GM23338 (cell line): ENCODE measurements at regions not wholly inside any gene's neighbourhood (a gene's known extent, or its start where the extent isn't known, plus 50 kb on each side); places are given as distances from the start of the nearest gene placed in this dataset.

Source experiments
- ATAC-seq: fragments of 200-7000 bp; cut with Tn5 transposase; 3 replicates; pipeline ENCODE4 v1.9.1; 2020
- DNase-seq: peaks from one replicate; pipeline ENCODE4 v3.0.0-alpha.2; 2015; ENCODE audit warnings: low spot score
- H2AFZ ChIP-seq: fragments of 200-600 bp; sonication (generic); 2 replicates; pipeline ENCODE4 v1.8.0; 2016; ENCODE audit warnings: antibody characterized with exemption, mild to moderate bottlenecking, moderate library complexity
- H3F3A ChIP-seq: fragments of 200-600 bp; sonication (generic); replicated peaks from 2 replicates; pipeline ENCODE4 v1.8.0; 2017; ENCODE audit warnings: antibody characterized with exemption, mixed run types, low read depth
- H3K27ac ChIP-seq: fragments of 200-600 bp; sonication (generic); 2 replicates; pipeline ENCODE4 v1.6.1; 2016; ENCODE audit warnings: low read depth
- H3K27me3 ChIP-seq: fragments of 200-600 bp; sonication (generic); 2 replicates; pipeline ENCODE4 v1.8.0; 2016; ENCODE audit warnings: mild to moderate bottlenecking, mixed run types, moderate library complexity; ENCODE audit not compliant: insufficient read depth
- H3K36me3 ChIP-seq: fragments of 200-600 bp; sonication (generic); 2 replicates; pipeline ENCODE4 v1.8.0; 2016; ENCODE audit warnings: mild to moderate bottlenecking; ENCODE audit not compliant: insufficient read depth
- H3K4me1 ChIP-seq: fragments of 200-600 bp; sonication (generic); 2 replicates; pipeline ENCODE4 v1.8.0; 2016; ENCODE audit warnings: mild to moderate bottlenecking, moderate library complexity; ENCODE audit not compliant: insufficient read depth
- H3K4me2 ChIP-seq: fragments of 200-600 bp; sonication (generic); 2 replicates; pipeline ENCODE4 v1.7.1; 2017; ENCODE audit warnings: mixed run types
- H3K4me3 ChIP-seq: fragments of 200-600 bp; sonication (generic); 2 replicates; pipeline ENCODE4 v1.6.1; 2016; ENCODE audit warnings: mixed run types
- H3K79me2 ChIP-seq: fragments of 200-600 bp; sonication (generic); replicated peaks from 2 replicates; pipeline ENCODE4 v1.8.0; 2017; ENCODE audit warnings: mild to moderate bottlenecking; ENCODE audit not compliant: insufficient read depth
- H3K9me2 ChIP-seq: fragments of 200-600 bp; sonication (generic); 2 replicates; pipeline ENCODE4 v1.8.0; 2017; ENCODE audit not compliant: insufficient read depth
- H4K20me1 ChIP-seq: fragments of 200-600 bp; sonication (generic); replicated peaks from 2 replicates; pipeline ENCODE4 v1.8.0; 2017; ENCODE audit warnings: mild to moderate bottlenecking; ENCODE audit not compliant: insufficient read depth
- H3K27ac Mint-ChIP-seq: 2 replicates; pipeline ENCODE4 v1.8.0; 2020; ENCODE audit warnings: inconsistent platforms, mild to moderate bottlenecking, moderate library complexity, mixed read lengths
- H3K27me3 Mint-ChIP-seq: 3 replicates; pipeline ENCODE4 v1.8.0; 2022; ENCODE audit warnings: low read depth, mild to moderate bottlenecking, moderate library complexity, mixed read lengths, inconsistent platforms; ENCODE audit not compliant: insufficient read depth, poor library complexity
- H3K36me3 Mint-ChIP-seq: 3 replicates; pipeline ENCODE4 v1.8.0; 2021; ENCODE audit warnings: low read depth, mild to moderate bottlenecking, inconsistent platforms, moderate library complexity, mixed read lengths
- H3K4me1 Mint-ChIP-seq: 3 replicates; pipeline ENCODE4 v1.8.0; 2020; ENCODE audit warnings: mild to moderate bottlenecking, inconsistent platforms, mixed read lengths
- H3K4me3 Mint-ChIP-seq: 3 replicates; pipeline ENCODE4 v1.8.0; 2021; ENCODE audit warnings: moderate library complexity, mild to moderate bottlenecking, inconsistent platforms, mixed read lengths
- H3K9me3 Mint-ChIP-seq: 3 replicates; pipeline ENCODE4 v1.8.0; 2020; ENCODE audit warnings: moderate library complexity, mild to moderate bottlenecking, inconsistent platforms, mixed read lengths
- EZH2 ChIP-seq: fragments of 200-600 bp; sonication (generic); IDR thresholded peaks from one replicate; pipeline ENCODE4 v1.8.0; 2017; ENCODE audit warnings: antibody characterized with exemption, mild to moderate bottlenecking, low read depth; ENCODE audit not compliant: unreplicated experiment
- EZH2phosphoT487 ChIP-seq: fragments of 200-600 bp; sonication (generic); IDR thresholded peaks from one replicate; pipeline ENCODE4 v1.8.1; 2018; ENCODE audit warnings: antibody characterized with exemption; ENCODE audit not compliant: unreplicated experiment
- JUNB ChIP-seq: IDR thresholded peaks from one replicate; pipeline ENCODE4 v1.6.1; 2016; ENCODE audit warnings: antibody characterized with exemption; ENCODE audit not compliant: unreplicated experiment
- POLR2AphosphoS5 ChIP-seq: IDR thresholded peaks from 2 replicates; pipeline ENCODE4 v1.6.1; 2016; ENCODE audit warnings: antibody characterized with exemption, low read depth
- STAT1 ChIP-seq: IDR thresholded peaks from one replicate; pipeline ENCODE4 v1.6.1; 2016; ENCODE audit warnings: antibody characterized with exemption; ENCODE audit not compliant: unreplicated experiment
- ZNF114 ChIP-seq: fragments of 250-450 bp; sonication (Bioruptor Pico); IDR thresholded peaks from 2 replicates; pipeline ENCODE4 v1.5.0; 2020; ENCODE audit warnings: mild to moderate bottlenecking, moderate library complexity
- ZNF331 ChIP-seq: fragments of 250-450 bp; sonication (Bioruptor Pico); IDR thresholded peaks from 2 replicates; pipeline ENCODE4 v1.5.0; 2020; ENCODE audit warnings: low read depth, mild to moderate bottlenecking, moderate library complexity
- TF ChIP-seq, protein P1 (sequence below): IDR thresholded peaks from one replicate; pipeline ENCODE4 v1.6.1; 2018; ENCODE audit warnings: antibody characterized with exemption; ENCODE audit not compliant: unreplicated experiment
- TF ChIP-seq, protein P2 (sequence below): fragments of 250-450 bp; sonication (Bioruptor Pico); IDR thresholded peaks from 2 replicates; pipeline ENCODE4 v1.5.0; 2020; ENCODE audit warnings: mild to moderate bottlenecking, moderate library complexity

DNA sequence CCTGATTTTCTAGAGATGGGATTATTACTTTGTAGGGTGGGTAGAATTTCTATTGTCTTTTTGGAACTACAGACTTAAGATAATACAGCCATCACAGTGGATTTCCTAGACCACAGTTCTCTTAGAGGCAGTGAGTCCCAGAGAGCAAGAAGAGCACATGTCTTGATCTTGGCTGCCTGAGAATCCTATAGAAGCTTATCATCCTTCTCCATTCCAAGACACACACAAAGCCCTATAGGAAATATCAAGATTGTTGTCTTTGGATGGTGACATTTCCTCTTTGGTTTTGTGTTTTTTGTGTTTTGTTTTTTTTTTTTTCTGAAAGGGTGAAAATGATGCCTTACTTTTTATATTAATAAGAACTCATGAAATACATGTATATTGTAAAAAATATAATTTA is 143.1 kb downstream of the AHR start (continued):
- no peak for TF ChIP-seq ZNF114
- TF ChIP-seq ZNF331 (CRISPR knock-in tag) = no peak

DNA sequence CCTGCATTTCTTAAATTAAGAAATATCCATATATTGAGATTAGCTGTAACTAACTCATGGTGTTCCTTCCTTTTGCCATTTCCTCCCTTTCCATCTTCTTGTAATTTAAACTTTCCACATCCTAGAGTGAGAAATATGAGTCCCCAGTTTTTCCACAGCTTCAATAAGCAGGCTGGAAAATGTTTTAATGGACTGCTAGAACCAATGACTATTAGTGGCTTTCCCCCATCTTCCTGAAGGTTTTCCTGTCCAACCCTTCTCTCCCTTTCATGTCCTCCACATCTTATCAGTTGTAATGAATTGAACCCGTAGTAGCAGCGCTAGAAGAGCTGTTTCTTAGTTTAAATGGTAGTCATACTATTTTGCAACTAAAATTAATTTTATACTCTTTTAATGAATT is 145.7 kb downstream of the AHR start:
- Mint-ChIP-seq H3K9me3 (peaks cover 45% of the 10 kb centered on the region), H3K36me3 (peaks cover 39% of the 10 kb centered on the region), H3K27me3 (peaks cover 8% of the 10 kb centered on the region), H3K27ac (peak overlapping the region; percentile 68), H3K4me3 (no peak overlapping the region), H3K4me1 (peaks cover 21% of the 10 kb centered on the region)
- DNase-seq (no peak), ATAC-seq (no peak)
- H3K36me3 ChIP-seq = no peaks in the 10 kb centered on the region
- H3K79me2 ChIP-seq = no peaks in the 10 kb centered on the region
- TF ChIP-seq JUNB (no peak), ZNF114 (no peak), STAT1 (no peak), EZH2 (no peak), POLR2AphosphoS5 (no peak), EZH2phosphoT487 (no peak)
- TF ChIP-seq, protein P1, sequence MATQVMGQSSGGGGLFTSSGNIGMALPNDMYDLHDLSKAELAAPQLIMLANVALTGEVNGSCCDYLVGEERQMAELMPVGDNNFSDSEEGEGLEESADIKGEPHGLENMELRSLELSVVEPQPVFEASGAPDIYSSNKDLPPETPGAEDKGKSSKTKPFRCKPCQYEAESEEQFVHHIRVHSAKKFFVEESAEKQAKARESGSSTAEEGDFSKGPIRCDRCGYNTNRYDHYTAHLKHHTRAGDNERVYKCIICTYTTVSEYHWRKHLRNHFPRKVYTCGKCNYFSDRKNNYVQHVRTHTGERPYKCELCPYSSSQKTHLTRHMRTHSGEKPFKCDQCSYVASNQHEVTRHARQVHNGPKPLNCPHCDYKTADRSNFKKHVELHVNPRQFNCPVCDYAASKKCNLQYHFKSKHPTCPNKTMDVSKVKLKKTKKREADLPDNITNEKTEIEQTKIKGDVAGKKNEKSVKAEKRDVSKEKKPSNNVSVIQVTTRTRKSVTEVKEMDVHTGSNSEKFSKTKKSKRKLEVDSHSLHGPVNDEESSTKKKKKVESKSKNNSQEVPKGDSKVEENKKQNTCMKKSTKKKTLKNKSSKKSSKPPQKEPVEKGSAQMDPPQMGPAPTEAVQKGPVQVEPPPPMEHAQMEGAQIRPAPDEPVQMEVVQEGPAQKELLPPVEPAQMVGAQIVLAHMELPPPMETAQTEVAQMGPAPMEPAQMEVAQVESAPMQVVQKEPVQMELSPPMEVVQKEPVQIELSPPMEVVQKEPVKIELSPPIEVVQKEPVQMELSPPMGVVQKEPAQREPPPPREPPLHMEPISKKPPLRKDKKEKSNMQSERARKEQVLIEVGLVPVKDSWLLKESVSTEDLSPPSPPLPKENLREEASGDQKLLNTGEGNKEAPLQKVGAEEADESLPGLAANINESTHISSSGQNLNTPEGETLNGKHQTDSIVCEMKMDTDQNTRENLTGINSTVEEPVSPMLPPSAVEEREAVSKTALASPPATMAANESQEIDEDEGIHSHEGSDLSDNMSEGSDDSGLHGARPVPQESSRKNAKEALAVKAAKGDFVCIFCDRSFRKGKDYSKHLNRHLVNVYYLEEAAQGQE = no peak
- TF ChIP-seq, protein P2, sequence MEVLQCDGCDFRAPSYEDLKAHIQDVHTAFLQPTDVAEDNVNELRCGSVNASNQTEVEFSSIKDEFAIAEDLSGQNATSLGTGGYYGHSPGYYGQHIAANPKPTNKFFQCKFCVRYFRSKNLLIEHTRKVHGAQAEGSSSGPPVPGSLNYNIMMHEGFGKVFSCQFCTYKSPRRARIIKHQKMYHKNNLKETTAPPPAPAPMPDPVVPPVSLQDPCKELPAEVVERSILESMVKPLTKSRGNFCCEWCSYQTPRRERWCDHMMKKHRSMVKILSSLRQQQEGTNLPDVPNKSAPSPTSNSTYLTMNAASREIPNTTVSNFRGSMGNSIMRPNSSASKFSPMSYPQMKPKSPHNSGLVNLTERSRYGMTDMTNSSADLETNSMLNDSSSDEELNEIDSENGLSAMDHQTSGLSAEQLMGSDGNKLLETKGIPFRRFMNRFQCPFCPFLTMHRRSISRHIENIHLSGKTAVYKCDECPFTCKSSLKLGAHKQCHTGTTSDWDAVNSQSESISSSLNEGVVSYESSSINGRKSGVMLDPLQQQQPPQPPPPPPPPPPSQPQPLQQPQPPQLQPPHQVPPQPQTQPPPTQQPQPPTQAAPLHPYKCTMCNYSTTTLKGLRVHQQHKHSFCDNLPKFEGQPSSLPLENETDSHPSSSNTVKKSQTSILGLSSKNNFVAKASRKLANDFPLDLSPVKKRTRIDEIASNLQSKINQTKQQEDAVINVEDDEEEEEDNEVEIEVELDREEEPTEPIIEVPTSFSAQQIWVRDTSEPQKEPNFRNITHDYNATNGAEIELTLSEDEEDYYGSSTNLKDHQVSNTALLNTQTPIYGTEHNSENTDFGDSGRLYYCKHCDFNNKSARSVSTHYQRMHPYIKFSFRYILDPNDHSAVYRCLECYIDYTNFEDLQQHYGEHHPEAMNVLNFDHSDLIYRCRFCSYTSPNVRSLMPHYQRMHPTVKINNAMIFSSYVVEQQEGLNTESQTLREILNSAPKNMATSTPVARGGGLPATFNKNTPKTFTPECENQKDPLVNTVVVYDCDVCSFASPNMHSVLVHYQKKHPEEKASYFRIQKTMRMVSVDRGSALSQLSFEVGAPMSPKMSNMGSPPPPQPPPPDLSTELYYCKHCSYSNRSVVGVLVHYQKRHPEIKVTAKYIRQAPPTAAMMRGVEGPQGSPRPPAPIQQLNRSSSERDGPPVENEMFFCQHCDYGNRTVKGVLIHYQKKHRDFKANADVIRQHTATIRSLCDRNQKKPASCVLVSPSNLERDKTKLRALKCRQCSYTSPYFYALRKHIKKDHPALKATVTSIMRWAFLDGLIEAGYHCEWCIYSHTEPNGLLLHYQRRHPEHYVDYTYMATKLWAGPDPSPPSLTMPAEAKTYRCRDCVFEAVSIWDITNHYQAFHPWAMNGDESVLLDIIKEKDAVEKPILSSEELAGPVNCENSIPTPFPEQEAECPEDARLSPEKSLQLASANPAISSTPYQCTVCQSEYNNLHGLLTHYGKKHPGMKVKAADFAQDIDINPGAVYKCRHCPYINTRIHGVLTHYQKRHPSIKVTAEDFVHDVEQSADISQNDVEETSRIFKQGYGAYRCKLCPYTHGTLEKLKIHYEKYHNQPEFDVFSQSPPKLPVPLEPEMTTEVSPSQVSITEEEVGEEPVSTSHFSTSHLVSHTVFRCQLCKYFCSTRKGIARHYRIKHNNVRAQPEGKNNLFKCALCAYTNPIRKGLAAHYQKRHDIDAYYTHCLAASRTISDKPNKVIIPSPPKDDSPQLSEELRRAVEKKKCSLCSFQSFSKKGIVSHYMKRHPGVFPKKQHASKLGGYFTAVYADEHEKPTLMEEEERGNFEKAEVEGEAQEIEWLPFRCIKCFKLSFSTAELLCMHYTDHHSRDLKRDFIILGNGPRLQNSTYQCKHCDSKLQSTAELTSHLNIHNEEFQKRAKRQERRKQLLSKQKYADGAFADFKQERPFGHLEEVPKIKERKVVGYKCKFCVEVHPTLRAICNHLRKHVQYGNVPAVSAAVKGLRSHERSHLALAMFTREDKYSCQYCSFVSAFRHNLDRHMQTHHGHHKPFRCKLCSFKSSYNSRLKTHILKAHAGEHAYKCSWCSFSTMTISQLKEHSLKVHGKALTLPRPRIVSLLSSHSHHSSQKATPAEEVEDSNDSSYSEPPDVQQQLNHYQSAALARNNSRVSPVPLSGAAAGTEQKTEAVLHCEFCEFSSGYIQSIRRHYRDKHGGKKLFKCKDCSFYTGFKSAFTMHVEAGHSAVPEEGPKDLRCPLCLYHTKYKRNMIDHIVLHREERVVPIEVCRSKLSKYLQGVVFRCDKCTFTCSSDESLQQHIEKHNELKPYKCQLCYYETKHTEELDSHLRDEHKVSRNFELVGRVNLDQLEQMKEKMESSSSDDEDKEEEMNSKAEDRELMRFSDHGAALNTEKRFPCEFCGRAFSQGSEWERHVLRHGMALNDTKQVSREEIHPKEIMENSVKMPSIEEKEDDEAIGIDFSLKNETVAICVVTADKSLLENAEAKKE (CRISPR knock-in tag) = no peak
- H3F3A ChIP-seq = no peaks in the 10 kb centered on the region
- H3K27me3 ChIP-seq = no peaks in the 10 kb centered on the region
- H3K4me1 ChIP-seq = no peaks in the 10 kb centered on the region
- H4K20me1 ChIP-seq = no peaks in the 10 kb centered on the region
- no peak overlapping the region for H3K4me2 ChIP-seq
- H3K27ac ChIP-seq = no peak overlapping the region
- no peak overlapping the region for H2AFZ ChIP-seq
- peaks cover 11% of the 10 kb centered on the region for H3K9me2 ChIP-seq
- no peak overlapping the region for H3K4me3 ChIP-seq
